ENCODE measurements at regions not wholly inside any gene's neighbourhood (a gene's known extent, or its start where the extent isn't known, plus 50 kb on each side); places are given as distances from the start of the nearest gene placed in this dataset.
A peak's percentile ranks its signal among the peaks of the same experiment; 100 is the strongest.
"Not testable (repeated sequence)": the region's sequence is repeated elsewhere in the genome, so short reads cannot be mapped to it uniquely, and the experiment has no call there.

DNA sequence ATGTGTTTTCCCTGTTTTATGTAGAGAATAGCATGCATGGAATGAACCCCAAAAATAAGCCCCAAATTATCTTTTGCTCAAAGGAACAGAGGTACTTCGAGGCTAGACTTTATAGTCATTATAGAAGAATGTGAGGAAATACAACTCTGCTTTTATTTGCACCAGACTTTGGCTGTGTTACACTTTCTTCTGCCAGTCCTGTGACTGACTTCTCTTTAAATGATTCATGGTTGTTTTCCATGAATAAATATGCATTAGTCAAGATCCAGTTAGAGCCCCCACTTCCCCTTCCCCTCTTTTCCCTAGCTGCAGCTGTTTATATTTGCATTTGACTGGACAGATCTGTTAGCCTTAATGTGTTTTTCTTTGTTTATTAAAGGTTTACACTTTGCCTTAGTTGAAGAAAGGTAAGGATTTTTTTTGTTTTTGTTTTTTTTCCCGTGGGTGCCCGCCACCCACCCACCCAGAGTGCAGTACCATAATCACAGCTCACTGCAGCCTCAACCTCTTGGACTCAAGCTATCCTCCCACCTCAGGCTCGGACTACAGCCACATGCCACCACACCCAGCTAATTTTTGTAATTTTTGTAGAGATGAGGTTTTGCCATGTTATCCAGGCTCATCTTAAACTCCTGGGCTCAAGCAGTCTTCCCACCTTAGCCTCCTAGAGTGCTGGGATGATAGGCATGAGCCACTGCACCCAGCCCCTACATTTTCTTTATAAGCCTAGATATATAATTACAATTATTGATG lies 152.6 kb downstream of the CYB561 start:
- peak; percentile 20 for DNase-seq (ENCODE audit: low read depth)

DNA sequence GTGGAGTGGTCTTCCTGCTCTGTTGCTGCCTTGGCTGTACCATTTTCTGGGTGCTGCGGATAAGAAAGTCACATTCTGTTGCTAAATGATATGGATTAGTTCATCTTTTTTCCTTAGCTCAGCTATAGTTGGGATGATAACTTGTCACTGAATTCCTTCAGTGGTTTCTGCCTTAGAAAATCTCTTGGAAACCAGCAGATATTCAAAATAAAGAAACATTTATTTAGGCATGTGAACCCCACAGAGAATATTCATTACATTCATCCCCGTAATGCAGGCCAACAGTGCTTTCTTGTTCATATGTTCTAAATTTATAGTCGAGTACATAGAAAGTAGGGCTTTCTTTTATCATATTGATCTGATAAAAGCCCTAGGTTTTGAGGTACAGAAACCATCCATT lies 151.3 kb downstream of the CYB561 start:
- no peak for DNase-seq (ENCODE audit: low read depth)

DNA sequence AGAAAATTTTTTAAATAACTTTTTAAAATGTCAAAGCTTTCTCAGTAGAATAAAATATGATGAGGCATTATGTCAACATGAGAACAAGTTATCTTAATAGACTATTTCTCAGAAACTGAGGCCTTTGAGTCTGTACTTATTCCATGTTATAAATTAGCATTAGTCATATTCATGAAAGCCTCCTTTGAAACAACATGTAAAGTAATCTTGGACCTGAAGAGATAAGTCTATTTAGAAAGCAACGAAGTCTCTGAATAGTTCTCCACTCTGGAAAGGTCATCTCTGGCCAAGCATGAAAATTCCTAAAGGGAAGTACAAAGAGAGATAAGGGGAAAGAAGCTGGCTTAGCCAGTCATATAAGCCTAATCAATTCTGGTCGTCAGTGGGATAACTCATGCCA lies 150.8 kb downstream of the CYB561 start:
- DNase-seq (ENCODE audit: low read depth), result no peak

DNA sequence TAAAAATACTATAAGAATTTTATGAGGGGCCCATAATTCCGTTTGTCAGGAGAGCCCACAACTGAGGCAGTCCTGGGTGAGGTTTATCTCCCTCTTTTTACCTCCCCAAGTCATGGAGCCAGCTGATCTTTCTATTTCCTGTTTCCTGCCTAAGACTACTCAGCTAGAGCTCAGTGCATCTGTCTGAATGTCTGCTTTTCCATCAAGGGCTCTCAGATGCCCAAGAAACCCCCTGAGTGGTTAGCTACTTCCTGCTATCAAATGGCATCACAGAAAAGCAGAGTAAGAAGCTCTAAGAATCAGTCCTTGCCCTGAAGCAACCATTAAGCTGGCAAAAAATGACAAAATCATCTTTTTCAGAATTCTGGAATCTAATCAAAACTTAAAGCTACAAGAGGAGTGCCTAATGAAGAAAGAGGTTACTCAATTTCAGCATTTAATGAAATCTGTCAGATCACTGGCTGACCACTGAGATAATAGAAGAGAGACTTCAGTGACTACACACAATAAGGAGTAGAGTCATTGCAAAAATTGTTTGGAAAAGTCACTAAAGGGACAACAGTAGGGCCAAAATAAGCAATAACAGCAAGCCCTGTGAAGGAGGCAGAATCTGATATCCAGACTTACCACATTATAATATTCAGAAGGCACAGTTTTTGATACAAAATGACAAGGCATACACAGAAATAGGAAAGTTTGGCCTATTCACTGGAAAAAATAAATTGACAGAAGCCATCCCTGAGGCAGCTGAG lies 150.1 kb downstream of the CYB561 start:
- DNase-seq (ENCODE audit: low read depth), result no peak

DNA sequence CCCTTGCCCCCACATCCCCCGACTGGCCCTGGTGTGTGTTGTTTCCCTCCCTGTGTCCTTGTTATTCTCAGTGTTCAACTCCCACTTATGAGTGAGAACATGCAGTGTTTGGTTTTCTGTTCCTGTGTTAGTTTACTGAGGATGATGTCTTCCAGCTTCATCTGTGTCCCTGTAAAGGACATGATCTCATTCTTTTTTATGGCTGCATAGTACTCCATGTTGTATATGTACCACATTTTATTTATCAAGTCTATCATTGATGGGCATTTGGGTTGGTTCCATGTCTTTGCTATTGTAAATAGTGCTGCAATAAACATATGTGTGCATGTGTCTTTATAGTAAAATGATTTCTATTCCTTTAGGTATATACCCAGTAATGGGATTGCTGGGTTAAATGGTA lies 147.2 kb downstream of the CYB561 start:
- DNase-seq (ENCODE audit: low read depth), result not testable (repeated sequence)

DNA sequence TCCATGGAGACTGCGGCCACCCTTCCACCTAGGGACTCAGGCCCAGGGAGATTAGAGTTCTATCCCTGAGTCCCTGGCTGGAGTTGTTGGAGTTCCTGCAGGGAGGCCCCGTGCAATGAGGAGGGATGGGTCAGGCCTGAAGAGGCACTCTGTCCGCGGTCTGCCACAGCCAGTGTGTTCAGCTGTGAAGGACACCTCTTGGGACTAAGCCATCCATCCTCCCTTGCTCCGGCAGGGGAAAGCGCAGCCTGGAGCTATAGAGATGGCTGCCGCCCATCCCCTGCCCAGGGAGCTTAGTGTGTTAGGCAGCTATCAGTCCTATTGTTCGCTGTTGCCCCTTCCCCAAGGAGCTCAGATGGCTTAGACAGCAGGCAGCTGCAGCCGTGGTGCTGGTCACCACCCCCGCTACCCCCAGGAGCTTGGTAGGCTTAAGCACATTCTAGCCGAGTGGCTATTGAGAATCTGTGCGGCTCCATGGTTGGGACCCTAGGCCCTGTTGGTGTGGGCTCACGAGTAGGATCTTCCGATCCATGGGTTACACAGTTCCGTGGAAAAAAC lies 141.3 kb downstream of the CYB561 start:
- no peak for DNase-seq (ENCODE audit: low read depth)

DNA sequence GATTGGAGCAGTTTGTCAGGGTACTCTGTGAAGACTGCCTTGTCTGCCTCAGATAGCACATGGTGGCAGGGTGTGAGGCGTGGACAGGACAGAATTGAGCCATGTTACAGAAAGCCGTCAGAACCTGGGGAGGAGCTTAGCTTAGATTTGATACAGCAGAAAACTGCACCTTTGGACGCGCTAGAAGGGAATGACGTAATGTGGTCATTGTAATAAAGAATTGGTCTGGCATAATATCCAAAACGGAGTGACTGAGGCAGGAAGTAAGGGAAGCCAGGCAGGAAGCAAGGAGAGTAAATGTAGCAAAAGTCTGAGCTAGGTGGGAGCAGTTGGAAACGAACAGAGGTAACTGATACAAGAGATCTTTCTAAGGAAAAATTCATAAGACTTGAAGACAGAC lies 140.2 kb downstream of the CYB561 start:
- no peak for DNase-seq (ENCODE audit: low read depth)

DNA sequence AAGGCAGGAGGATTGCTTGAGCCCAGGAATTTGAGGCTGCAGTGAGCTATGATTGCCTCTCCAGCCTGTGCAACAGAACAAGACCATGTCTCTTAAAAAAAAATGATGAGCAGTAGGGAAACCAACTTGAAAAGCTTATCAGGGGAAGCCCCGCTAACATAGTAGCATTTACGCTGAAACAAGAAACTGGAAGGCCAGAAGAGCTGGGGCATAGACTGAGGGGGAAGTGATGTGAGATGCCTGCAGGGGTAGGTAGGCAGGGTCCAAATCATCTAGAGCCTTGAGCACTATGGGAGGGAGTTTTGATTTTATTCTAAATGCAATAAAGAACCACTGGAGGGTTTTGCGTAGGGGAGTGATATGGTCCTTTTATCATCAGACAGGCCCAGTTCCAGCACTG lies 139.3 kb downstream of the CYB561 start:
- no peak for DNase-seq (ENCODE audit: low read depth)

DNA sequence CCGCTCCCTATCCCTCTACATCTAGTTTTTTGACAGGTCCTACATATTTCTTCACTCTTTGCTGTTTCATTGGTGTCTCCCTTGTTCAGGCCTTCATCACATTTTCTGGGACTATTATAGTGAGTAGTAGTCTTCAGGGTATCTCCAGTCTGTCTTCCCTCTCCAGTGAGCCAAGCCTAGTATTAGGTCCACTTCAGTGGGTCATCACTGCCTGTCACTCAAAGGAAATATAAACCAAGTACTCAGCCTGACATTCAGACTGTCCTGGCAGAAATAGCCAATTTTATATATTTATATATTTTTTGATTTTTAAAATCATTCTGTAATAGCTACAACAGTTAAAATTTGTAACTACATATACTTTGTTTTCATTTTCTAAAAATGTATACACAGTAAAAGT lies 137.8 kb downstream of the CYB561 start:
- no peak for DNase-seq (ENCODE audit: low read depth)

DNA sequence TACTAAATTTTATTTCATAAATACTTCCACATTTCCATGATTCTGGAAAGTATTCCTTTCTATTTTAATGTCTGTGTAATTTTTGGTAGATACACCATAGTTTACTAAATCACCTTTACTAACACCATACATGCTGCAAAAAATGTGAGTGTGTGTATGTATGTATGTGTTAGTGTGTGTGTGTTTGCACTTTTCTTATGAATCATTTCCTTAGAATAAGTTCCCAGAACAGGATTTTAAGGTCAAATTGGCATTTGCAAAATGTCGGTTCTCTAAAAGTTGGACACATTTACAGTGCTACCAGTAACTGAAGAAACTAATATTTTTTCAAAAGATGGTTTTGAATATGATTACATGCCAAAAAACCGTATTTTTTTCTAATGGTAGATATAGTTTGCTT lies 137.1 kb downstream of the CYB561 start:
- DNase-seq (ENCODE audit: low read depth), result no peak

DNA sequence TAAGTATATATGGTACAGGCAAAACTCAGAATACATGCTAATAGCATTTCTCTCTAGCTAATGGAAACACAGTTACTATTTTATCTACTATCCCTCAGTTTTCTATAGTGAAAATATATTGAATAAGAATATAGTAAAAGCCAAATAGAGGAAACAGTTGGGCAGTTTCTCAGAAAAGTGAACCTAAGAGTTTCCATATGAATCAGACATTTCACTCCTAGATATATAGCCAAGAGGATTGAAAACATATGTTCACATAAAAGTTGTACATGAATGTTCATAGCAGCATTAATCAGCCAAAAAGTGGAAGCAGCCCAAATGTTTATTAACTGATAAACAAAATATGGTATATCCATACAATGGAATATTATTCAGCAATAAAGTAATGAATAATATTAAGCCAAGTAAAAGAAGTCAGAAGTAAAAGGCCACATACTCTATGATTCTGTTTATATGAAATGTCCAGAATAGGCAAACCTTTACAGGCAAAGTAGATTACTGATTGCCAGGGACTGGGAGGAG lies 134.6 kb downstream of the CYB561 start:
- DNase-seq (ENCODE audit: low read depth), result no peak

DNA sequence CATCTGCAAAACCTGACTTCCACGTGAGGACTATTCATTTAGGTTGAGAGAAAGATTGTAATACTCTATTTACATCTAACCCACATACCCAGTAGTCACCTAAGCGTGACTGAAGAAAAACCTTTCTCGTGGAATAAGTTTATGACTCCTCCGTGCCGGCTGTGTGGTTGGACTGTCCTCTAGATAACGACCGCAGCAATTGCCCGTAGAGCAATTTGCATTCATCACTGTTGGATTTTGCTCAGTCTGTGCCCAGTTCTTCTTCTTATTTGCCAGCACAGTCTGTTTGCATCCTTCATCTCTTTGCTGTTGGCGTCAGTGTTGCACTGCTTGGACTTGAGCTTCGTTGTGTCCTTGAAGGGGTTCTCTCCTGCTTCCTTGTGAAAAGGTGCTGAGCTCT lies 131.3 kb downstream of the CYB561 start:
- no peak for DNase-seq (ENCODE audit: low read depth)

DNA sequence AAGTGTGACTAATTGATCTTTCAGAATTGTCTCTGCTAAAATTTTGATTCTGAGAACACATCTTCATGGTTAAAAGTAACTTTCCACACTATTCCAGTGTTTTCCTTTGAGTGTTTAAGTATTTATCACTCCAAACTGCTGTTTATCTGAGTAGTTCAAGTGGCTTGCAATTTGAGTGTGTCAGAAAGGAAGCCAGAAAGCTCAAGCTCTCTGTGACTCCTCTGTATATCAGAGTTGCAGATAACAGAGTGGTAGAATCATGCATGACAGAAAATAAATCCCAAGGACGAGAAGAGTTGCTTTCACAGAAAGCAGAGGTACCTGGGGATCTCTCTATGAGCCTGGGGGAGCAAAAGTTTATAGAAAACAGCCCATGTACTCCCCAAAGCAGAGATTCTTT lies 130.0 kb downstream of the CYB561 start:
- DNase-seq (ENCODE audit: low read depth), result no peak

DNA sequence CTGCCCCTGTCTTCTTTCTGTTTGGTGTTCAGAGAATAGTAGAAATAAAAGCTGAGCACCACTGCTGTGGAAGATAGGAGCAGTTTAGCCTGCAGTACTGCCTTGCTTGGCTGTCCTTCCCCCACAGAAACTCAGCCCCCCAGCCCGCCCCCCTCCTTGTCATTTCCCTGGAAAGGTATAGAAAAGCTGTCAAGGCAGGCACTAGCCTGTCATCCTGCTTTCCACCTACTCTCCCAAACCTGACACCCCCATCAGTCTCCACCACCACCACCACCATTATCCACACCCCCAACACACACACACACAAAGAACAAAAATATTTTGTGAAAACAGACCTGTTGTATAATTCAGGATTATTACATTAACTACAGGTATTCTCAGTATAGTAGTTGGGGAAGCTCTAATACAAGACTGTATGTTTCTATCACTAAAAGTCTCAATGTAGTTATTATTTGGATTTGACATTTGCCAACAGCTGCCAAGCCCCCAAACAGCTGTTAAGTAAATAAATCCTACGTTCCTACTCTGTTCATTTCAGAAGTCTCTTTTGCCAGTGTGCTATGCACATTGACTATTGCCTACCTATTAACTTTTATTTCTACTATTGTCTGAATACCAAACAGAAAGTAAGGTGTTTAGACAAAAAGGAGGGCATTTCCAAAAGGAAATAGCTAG lies 128.8 kb downstream of the CYB561 start:
- no peak for DNase-seq (ENCODE audit: low read depth)

DNA sequence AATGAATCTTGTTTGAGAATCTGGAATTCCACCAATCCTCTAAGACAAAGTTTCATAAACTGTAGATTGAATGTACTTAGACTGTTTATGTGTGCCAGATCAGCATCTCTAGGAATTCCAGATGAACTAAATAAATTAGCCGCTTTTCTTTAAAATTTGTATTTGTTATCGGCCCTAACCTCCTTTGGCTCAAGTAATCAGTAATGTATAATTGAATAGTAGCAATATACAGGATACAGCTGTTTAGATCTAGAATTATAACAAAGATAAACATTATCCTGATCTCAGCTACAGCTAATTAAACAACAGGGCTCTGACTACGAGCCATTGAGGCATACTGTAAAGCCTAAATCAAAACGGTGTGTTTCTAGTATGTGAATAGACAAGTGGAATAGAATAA lies 120.3 kb downstream of the CYB561 start:
- no peak for DNase-seq (ENCODE audit: low read depth)

DNA sequence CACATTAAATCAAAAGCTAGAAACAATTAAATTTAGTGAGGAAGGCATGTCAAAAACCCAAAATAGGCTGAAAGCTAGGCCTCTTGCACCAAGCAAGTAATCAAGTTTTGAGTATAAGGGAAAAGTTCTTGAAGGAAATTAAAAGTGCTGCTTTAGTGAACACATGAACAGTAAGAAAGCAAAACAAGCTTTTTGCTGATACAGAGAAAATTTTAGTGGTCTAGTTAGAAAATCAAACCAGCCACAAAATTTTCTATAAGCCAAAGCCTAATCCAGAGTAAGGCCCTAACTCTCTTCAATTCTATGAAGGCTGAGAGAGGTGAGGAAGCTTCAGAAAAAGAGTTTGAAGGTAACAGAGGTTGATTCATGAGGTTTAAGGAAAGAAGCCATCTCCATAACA lies 116.2 kb downstream of the CYB561 start:
- no peak for DNase-seq (ENCODE audit: low read depth)

DNA sequence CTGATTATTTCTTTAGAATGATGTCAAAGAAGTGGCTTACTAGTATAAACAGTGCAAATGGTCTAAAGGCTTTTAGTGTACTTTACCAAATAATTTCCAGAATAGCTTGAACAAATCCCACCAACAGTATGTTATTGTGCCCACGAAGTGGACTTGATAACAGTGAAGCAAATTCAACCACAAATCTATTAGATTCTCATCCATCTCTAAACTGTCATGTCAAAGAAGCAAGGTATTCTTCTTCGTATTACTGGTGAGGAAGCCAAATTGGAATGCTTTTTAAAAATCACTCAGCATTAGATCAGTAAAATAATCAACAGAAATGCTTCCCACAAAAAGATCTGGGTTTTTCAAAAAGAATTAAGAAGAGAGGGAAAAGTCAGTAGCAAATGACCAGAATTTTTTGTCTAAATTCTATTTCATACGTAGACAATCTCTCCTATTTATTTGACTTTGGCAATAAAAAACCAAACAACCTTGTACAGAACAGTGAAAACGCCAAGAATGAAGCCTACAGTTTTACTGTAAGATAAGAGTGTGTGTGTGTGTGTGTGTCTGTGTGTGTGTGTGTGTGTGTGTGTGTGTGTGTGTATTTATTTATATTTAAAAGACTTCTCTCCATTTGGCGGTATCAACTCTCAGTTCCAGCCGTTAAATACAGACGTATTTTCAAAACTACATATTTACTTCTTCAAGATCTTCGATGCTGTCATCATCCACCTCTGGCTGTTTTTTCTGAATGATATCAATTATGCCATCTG lies 114.6 kb downstream of the CYB561 start:
- DNase-seq (ENCODE audit: low read depth), result no peak

DNA sequence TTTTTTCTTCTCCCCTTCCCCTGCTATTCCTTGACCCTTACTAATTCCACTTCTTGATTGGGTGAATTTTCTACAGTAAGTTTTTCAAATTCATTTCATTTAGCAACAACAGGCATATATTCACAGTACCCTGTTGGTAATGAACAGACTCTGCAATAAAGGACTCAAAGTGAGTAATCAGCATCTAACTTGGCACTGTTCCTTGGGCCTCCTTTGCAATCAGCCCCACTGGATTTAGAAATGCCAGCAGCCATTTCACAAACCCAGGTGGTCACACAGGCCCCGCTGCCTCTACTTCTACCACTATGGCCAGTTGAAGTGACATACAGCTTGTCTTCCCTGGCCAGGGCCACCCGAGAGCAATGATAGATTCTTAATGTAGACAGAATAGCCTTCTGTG lies 113.8 kb downstream of the CYB561 start:
- DNase-seq (ENCODE audit: low read depth), result no peak

DNA sequence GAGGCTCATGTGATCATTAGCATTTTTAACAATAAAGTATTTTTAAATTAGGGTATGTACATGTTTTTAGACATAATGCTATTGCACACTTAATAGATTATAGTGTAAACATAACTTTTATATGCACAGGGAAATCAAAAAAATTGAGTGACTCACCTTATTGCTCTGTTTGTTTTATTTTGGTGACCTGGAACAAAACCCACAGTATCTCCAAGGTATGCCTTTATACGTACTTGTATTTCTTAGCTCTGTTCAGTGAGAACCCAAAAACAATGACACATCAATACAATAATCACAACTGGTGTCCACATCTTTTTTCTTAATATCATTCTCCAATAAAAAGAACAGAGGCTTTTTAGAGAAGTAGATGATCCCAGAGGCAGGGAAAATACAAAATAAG lies 112.2 kb downstream of the CYB561 start:
- DNase-seq (ENCODE audit: low read depth), result no peak

DNA sequence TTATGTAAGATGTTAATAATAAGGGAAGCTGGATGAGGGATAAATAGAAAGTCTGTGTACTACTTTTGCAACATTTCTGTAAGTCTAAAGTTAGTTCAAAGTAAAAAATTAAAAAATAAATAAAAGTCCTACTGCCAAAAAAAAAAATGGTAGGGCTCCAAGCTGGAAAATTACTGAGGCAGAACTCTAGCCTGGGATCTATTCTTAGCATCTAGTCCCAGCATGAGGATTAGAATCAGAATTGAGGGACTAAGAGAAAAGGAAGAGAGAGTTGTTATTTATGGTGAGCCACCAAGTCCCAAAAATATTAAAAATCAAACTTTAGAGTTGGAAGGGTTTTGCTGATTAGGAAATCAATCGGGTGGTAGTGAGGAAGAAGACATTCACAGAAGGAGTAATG lies 110.3 kb downstream of the CYB561 start:
- no peak for DNase-seq (ENCODE audit: low read depth)

DNA sequence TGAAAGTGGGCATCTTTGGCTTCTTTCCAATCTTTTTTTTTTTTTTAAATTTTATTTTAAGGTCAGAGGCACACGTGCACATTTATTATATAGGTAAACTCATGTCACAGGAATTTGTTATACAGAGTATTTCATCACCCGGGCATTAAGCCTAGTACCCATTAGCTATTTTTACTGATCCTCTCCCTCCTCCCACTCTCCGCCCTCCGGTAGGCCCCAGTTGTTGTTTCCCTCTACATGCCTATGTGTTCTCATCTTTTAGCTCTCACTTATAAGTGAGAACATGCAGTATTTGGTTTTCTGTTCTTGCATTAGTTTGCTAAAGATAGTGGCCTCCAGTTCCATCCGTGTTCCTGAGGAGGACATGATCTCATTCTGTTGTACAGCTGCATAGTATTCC lies 108.5 kb downstream of the CYB561 start:
- DNase-seq (ENCODE audit: low read depth), result no peak

DNA sequence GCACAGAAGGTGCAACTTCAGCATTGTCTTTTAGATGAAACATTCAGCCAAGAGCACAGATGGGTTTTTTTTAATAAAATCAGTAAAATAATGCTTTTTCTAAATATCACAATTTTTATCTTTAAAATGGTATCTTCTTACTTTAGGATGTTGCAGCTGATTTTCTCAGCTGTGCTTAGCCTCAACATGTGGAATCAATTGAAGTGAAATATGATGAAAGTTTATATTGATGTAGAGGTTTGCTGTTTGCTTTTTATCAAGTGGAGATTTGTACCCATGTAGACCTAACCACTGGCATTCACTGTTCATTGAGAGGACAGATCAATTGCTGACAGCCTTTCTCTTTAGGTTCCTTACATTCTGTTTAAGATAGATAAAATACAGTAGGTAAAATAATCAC lies 107.8 kb downstream of the CYB561 start:
- DNase-seq (ENCODE audit: low read depth), result no peak
